ENCODE measurements at regions not wholly inside any gene's neighbourhood (a gene's known extent, or its start where the extent isn't known, plus 50 kb on each side); places are given as distances from the start of the nearest gene placed in this dataset.
"Not testable (repeated sequence)": the region's sequence is repeated elsewhere in the genome, so short reads cannot be mapped to it uniquely, and the experiment has no call there.

DNA sequence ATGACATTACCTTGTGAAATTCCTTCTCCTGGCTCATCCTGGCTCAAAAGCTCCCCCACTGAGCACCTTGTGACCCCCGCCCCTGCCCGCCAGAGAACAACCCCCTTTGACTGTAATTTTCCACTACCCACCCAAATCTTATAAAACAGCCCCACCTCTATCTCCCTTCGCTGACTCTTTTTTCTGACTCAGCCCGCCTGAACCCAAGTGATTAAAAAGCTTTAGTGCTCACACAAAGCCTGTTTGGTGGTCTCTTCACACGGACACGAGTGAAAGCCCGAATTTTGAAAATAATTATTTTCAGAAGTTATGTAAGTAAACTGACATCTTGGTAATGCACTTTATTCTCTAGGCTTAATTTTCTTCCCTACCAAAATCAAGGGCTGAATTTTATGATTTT is 1305.9 kb upstream of the NRXN1 start:
- in situ Hi-C loops (cut with HindIII; ENCODE audit: low pct_ligation_motif_present, low pct_unique_long_range_greater_than_20kb, low sequenced_read_pairs); DNase-seq: not testable (repeated sequence)

DNA sequence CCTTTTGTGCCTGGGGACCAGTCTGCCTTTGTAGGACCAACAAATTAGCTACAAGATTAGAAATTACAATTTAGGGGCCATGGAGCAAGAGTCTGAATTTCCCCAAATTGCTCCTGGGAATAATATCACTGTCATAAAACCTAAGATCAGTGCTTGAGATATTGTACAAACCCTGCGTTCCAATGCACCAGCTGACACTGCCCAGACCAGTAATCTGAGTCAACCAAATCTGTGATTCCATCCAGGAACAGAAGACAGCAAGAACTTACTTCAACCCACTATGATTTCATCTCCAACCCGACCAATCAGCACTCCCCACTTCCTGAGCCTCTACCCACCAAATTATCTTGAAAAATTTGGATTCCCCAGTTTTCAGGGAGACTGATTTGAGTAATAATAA is 1305.0 kb upstream of the NRXN1 start:
- no peak for DNase-seq
- in situ Hi-C loops (cut with HindIII; ENCODE audit: low pct_ligation_motif_present, low pct_unique_long_range_greater_than_20kb, low sequenced_read_pairs), result no loop called here

DNA sequence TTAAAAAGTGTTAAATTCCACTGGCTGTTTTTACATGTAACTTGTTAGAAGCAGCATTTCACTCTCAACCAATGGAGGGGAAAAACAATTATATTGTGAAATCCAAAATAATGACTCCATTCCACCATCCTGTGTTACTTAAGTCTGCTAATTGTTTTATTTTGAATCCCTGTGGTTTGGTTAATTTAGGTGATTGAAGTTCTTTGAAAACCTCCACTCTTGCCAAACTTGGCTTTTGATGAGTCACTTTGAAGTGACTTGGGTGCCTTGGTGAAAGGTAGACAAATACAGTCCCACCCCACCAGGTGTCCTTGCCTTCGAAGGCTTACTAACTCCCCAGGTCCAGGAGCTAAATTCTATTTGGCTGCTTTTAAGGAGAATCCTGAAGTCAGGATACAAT is 1303.8 kb upstream of the NRXN1 start:
- no peak for DNase-seq
- in situ Hi-C loops (cut with HindIII; ENCODE audit: low pct_ligation_motif_present, low pct_unique_long_range_greater_than_20kb, low sequenced_read_pairs), result no loop called here

DNA sequence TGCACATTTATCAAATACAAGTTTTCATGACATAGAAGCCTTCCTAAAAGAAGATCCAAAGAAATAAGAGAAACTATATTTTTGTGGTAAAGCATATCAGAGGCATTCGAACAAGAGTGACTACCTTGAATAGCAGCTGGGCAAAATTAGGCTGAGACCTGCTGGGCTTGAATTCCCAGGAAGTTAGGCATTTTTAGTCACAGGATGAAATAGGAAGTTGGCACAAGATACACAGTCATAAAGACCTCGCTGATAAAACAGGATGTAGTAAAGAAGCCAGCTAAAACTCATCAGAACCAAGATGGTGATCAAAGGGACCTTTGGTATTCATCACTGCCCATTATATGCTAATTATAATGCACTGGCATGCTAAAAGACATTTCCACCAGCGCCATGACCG is 1302.3 kb upstream of the NRXN1 start:
- DNase-seq, result no peak
- in situ Hi-C loops (cut with HindIII; ENCODE audit: low pct_ligation_motif_present, low pct_unique_long_range_greater_than_20kb, low sequenced_read_pairs), result no loop called here

DNA sequence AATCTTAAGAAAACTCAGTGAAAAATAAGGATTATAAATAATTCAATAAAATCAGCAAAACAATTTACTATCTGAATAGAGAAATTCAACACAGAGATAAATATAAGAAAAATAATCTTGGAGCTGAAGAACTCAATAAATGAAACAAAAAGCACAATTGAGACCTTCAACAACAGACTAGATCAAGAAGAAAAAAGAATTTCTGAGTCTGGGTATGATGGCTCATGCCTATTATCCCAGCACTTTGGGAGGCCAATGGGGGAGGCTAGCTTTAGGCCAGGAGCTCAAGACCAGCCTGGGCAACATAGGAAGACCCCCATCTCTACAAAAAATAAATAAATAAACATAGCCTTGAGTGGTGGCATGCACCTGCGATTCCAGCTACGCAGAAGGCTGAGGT is 1295.7 kb upstream of the NRXN1 start:
- in situ Hi-C loops (cut with HindIII; ENCODE audit: low pct_ligation_motif_present, low pct_unique_long_range_greater_than_20kb, low sequenced_read_pairs), result no loop called here
- no peak for DNase-seq

DNA sequence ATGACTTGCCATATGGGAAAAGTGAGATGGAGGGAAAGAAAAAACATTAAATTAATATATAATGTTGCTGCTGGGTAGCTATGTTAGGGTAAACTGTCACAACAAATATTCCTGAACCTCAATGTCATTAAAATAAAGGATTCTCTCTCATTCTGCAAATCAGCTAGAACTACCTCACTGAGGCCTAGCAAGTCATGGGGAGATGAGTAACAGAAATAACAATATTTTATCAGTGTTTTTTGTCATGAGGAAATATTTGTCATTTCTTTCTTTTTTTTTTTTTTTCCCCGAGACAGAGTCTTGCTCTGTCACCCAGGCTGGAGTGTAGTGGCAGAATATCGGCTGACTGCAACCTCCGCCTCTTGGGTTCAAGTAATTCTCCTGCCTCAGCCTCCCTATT is 1282.3 kb upstream of the NRXN1 start:
- in situ Hi-C loops (cut with HindIII; ENCODE audit: low pct_ligation_motif_present, low pct_unique_long_range_greater_than_20kb, low sequenced_read_pairs), result no loop called here
- DNase-seq, result no peak

DNA sequence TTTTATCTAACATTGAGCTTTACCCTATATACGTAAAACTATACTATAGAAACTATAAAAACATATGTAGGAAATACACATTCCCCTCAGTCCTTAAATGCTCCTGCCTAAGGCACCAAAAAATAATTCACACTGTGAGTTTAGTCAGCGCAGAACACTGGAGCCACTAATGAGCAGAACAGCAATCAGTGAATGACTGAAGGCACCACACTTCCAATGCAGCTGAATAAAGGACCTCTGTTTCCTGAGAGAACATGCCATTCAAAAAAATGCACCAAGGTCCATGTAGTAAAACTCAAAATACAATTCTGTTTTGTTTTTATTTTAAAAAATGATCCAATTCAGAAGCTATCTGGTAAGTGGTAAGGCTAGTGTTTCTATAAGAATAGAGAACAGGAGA is 1280.6 kb upstream of the NRXN1 start:
- DNase-seq, result no peak
- in situ Hi-C loops (cut with HindIII; ENCODE audit: low pct_ligation_motif_present, low pct_unique_long_range_greater_than_20kb, low sequenced_read_pairs), result no loop called here

DNA sequence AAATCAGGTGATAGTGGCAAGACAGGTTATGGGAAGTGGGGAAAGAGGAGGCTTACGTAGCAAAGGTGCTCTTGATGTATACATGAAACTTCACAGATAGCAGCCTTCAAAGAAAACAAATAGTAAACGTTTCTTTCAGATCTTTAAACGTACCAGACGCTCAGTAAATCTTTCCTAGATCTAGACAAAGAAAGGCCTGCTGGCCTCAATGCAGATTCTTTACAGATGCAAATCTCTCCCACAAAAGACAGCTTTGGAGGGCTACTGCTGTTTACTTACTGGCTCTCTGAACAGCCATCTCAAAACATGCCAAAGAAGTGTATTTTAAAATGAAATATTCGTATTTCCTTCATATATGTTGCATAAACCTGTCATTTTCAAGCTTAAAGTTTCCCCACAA is 1279.9 kb upstream of the NRXN1 start:
- DNase-seq, result no peak
- in situ Hi-C loops (cut with HindIII; ENCODE audit: low pct_ligation_motif_present, low pct_unique_long_range_greater_than_20kb, low sequenced_read_pairs), result no loop called here

DNA sequence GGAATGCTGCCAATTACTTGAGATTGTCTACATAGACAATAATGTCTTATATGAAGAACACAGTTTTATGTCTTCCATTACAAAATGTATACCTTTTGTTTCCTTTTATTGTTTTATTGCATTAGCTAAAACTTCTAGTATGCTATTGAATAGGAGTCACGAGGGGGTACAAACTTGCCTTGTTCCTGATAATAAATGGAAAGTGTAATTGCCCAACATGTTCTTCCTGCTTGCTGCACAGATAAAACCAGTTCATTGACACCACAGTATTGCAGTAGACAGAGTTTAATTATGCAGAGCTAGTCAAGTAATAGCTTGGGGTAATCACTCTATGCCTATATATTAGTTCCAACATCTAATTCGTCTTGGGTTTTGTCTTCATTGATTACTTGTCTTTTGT is 1276.2 kb upstream of the NRXN1 start:
- no peak for DNase-seq
- in situ Hi-C loops (cut with HindIII; ENCODE audit: low pct_ligation_motif_present, low pct_unique_long_range_greater_than_20kb, low sequenced_read_pairs), result no loop called here

DNA sequence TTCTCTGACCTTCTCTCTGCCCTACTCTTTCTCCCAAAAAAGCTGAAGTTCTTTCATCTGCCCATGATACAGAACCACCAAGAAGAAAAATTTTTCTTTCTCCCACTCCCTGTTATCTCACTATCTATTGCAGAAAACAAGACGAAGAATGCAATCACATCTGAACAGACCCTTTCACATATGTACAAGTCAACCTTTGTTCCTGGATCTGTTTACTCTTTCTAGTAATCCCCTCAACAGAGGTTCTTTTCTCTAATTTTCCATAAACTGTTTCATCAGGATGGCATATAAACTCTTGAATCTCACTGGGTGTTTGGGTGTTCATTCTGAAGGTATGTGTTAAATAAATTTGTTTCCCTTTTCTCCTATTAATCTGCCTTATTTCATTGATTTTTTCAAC is 1262.7 kb upstream of the NRXN1 start:
- in situ Hi-C loops (cut with HindIII; ENCODE audit: low pct_ligation_motif_present, low pct_unique_long_range_greater_than_20kb, low sequenced_read_pairs), result no loop called here
- no peak for DNase-seq

DNA sequence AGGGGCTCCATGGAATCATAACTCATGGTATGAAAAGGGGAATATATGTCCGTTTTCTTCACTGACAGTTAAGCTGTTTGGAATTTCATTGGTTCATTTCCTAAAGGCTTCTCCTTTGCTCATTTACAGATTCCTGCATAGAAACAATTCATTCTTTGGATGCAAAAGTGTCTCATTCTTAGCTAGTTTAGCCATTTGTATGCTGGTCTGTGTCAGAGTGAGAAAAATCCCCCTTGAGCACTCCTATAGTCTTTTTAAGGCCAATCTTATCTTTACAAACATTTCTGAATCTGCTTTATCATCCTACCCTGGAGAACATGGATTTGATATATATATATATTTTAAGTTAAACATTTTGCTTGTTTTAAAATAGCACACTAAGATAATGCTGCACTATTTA is 1260.9 kb upstream of the NRXN1 start:
- in situ Hi-C loops (cut with HindIII; ENCODE audit: low pct_ligation_motif_present, low pct_unique_long_range_greater_than_20kb, low sequenced_read_pairs), result no loop called here
- DNase-seq, result no peak

DNA sequence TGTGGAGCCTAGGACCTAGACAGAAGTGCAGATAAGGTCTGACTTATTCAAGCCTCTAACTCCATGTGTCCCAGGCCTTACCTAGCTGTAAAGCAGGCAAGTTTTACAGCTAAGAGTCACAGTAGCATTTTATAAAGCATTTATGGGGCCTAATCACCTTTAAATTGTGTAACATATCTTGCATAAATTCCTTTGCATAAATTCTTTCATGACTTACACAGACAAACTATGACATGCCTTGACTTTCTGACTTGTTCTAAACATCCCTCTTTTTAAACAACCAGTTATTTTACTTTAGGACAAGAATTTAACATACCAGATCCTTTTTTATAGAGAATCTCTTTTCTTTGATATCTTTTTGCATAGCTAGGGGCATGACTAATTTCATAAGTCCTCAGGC is 1257.8 kb upstream of the NRXN1 start:
- DNase-seq, result no peak
- in situ Hi-C loops (cut with HindIII; ENCODE audit: low pct_ligation_motif_present, low pct_unique_long_range_greater_than_20kb, low sequenced_read_pairs), result no loop called here

DNA sequence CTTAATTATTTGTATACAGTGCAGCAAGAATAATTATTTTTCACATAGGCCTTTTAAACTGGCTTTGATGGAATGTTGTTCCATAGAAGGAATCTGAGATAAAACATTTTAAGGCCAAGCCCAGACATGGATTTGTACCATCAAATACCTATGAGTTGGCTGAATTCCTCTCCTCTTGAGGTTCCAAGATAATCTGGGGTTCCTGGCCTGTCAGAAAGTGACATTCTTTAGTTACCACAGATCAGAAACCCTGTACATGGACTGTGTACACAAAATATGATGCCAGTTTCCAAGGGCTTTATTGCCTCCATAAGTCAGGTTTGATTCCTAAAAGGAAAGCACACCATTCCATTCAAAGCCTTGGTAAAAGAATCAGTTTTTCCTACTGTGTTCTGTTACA is 1256.7 kb upstream of the NRXN1 start:
- DNase-seq, result no peak
- in situ Hi-C loops (cut with HindIII; ENCODE audit: low pct_ligation_motif_present, low pct_unique_long_range_greater_than_20kb, low sequenced_read_pairs), result no loop called here

DNA sequence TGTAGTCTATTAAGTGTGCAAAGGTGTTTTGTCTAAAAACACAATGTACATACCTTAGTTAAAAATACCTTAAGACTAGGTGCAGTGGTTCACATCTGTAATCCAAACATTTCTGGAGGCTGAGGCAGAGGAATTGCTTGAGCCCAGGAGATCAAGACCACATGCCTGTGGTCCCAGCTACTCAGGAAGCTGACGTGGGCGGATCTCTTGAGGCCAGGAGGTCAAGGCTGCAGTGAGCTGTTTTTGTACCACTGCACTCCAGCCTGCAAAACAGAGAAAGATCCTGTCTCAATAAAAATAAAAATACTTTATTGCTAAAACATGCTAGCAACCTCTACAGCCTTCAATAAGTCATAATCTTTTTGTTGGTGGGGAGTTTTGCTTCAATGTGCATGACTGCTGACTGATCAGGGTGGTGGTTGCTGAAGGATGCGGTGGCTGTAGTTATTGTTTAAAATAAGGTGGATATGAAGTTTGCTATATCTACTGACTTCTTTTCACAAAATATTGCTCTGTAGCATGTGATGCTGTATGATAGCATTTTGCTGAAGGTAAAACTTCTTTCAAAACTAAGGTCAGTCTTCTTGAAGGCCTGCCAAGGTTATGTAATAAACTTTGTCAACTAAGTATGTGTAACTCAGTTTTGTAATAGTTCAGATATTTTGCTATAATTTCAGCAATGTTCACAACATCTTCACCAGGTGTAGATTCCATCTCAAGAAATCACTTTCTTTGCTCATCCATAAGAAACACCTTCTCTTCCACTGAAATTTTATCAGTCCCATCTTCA is 1238.0 kb upstream of the NRXN1 start:
- DNase-seq, result no peak
- in situ Hi-C loops (cut with HindIII; ENCODE audit: low pct_ligation_motif_present, low pct_unique_long_range_greater_than_20kb, low sequenced_read_pairs), result no loop called here

DNA sequence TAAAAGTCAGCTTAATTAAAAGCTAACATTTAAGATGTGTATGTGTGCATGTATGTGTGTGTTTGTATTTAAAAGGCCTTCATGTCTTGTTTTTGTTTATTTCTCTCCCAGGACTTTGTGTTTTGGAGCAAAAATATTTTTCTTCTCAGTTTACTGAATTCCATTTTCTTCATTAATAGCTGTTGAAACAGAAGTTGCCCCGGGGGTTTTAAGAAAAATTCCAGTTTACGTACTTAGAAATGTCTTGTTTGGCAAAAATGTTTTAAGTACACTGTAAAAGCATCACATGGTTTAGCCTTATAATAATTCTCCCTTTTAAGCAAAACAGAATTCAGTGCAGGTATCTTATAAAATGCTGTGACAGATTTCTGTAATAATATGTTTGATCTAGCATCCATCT is 1233.0 kb upstream of the NRXN1 start:
- in situ Hi-C loops (cut with HindIII; ENCODE audit: low pct_ligation_motif_present, low pct_unique_long_range_greater_than_20kb, low sequenced_read_pairs), result no loop called here
- DNase-seq, result no peak

DNA sequence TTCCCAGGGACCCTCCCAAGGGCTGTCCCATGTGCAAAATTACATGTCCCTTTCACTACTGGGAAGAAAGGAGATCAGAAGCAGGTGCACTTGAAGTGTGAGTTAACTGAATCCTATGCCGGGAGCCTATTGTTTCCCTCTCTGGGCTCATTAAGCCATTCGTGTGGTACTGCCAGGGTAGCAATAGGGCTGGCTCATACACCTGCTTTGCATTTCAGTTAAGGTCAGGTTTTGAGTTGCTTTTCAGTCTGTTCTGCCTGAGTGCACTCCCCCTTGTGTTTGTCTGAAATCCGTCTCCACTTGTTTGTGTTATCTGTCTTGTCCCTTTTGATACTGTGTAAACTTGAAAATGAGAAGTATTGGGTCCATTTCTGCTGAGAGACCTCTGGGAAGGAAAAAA is 1232.6 kb upstream of the NRXN1 start:
- DNase-seq, result no peak
- in situ Hi-C loops (cut with HindIII; ENCODE audit: low pct_ligation_motif_present, low pct_unique_long_range_greater_than_20kb, low sequenced_read_pairs), result no loop called here

DNA sequence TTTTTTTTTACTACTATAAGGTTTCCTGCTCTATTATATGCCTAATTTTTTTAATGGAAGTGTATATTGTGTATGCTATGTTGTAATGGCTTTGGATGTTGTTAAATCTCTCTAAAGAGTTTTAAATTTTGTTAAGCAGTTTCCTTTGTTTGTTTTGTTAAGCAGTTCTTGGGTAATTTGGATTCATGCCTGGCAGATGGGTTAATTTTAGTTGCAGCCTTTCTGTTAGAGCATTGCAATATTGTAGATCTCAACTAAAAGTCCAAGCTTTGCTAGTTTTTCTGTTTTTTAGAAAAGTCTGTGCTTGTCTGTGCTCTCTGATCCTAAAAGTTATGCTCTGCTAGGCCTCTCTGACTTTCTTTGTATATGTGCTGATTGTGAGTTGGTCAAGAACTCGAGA is 1229.0 kb upstream of the NRXN1 start:
- in situ Hi-C loops (cut with HindIII; ENCODE audit: low pct_ligation_motif_present, low pct_unique_long_range_greater_than_20kb, low sequenced_read_pairs), result no loop called here
- DNase-seq, result no peak

DNA sequence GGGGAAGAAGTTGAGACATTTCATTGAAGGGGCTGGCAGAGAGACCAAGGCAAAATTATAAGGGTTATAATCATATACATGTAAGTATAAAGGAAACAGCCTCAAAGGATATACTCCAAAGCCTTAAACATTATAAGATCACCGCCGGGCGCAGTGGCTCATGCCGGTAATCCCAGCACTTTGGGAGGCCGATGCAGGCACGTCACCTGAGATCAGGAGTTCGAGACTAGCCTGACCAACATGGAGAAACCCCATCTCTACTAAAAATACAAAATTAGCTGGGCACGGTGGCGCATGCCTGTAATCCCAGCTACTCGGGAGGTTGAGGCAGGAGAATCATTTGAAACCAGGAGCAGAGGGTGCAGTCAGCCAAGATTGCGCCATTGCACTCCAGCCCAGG is 1227.0 kb upstream of the NRXN1 start:
- in situ Hi-C loops (cut with HindIII; ENCODE audit: low pct_ligation_motif_present, low pct_unique_long_range_greater_than_20kb, low sequenced_read_pairs); DNase-seq: not testable (repeated sequence)

DNA sequence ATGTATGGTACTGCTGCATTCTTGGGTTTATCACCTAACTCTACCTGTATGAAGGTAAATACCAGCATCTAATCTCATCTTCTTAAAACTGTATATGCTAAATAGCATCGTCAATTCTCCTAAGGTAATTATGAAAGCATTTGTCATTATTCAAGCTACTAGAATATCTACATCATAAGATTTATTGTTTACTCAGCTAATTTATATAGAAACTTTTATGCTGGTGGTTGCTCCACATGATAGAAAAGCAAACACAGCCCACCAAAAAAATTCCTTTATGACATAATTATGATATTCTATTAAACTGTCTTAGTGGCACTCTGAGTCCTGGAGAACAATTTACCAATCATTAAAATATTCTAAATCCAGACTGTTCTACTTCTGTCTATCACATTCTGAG is 1226.1 kb upstream of the NRXN1 start:
- in situ Hi-C loops (cut with HindIII; ENCODE audit: low pct_ligation_motif_present, low pct_unique_long_range_greater_than_20kb, low sequenced_read_pairs), result no loop called here
- no peak for DNase-seq

DNA sequence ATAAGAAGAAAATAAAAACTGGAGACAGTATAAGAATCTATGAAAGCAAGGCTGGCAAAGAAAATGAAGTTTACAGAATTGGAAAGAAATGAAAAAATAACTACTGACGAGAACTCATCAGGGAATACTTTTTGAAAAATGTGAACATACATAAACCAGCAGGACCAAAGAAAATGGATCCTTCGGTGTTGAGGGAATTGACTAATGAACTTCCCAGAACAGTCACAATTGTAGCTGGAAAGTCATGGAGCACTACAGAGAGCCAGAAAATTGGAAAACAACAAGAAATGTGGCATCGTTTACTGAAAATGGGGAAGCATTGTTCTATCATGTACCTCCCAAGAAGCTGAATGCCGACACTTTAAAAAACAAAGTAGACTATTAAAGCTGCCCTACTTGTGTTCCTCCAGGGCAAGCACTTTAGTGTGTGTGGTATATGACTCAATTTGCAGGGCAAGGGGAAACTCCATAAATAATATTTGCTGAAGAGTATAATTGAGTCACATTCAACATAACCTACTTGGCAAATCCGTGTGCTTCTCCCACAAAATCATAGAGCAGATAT is 1221.6 kb upstream of the NRXN1 start:
- DNase-seq, result no peak
- in situ Hi-C loops (cut with HindIII; ENCODE audit: low pct_ligation_motif_present, low pct_unique_long_range_greater_than_20kb, low sequenced_read_pairs), result no loop called here

DNA sequence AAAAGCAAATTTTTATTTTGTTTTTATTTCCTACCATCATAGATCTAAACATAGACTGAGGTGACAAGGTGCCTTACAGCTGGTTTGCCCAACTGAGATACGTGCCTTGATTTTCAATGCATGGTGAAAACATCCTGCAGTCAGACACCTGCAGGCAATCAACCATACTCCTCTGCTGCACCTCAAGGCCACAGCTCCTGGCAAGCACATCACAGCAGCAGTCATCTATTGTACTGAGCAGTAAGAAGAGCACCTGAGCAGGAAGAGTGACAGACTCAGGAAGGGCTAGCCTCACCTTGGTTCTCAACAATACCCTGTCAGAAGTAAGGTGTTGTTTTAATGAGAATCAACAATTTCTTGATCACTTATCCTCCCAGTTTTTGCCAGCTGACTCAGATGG is 1206.8 kb upstream of the NRXN1 start:
- in situ Hi-C loops (cut with HindIII; ENCODE audit: low pct_ligation_motif_present, low pct_unique_long_range_greater_than_20kb, low sequenced_read_pairs), result no loop called here
- DNase-seq, result no peak
